ENCODE measurements at regions not wholly inside any gene's neighbourhood (a gene's known extent, or its start where the extent isn't known, plus 50 kb on each side); places are given as distances from the start of the nearest gene placed in this dataset.

- no peak for TF ChIP-seq CTCF (IDR thresholded peaks at IDR 0.05; ENCODE audit: insufficient read depth, low read length, poor library complexity, severe bottlenecking)
- no peak for DNase-seq (ENCODE audit: extremely low read depth, insufficient read length)
- Histone ChIP-seq H3K27me3 (replicated peaks; ENCODE audit: control insufficient read depth, insufficient read depth, low read length) (no peaks in the 10 kb centered on the region), H3K36me3 (ENCODE audit: control insufficient read depth, insufficient read depth, low read length) (no peaks in the 10 kb centered on the region), H3K4me3 (replicated peaks; ENCODE audit: low read depth, low read length) (no peak overlapping the region)
Measured at GRCh38 chr20:55569084-55569483, 436.2 kb downstream of the CBLN4 start.

GRCh38 chr20:55567826-55568225 is 437.5 kb downstream of the CBLN4 start:
- DNase-seq (ENCODE audit: extremely low read depth, insufficient read length), result no peak
- no peak for TF ChIP-seq CTCF (IDR thresholded peaks at IDR 0.05; ENCODE audit: insufficient read depth, low read length, poor library complexity, severe bottlenecking)
- Histone ChIP-seq H3K27me3 (replicated peaks; ENCODE audit: control insufficient read depth, insufficient read depth, low read length) (no peaks in the 10 kb centered on the region), H3K4me3 (replicated peaks; ENCODE audit: low read depth, low read length) (no peak overlapping the region), H3K36me3 (ENCODE audit: control insufficient read depth, insufficient read depth, low read length) (no peaks in the 10 kb centered on the region)

GRCh38 chr20:55565096-55565773 is 440.1 kb downstream of the CBLN4 start:
- no peaks in the 10 kb centered on the region for H3K36me3 ChIP-seq (ENCODE audit: control insufficient read depth, insufficient read depth, low read length)
- H3K4me3 ChIP-seq (replicated peaks; ENCODE audit: low read depth, low read length), result no peak overlapping the region
- no peak for TF ChIP-seq CTCF (IDR thresholded peaks at IDR 0.05; ENCODE audit: insufficient read depth, low read length, poor library complexity, severe bottlenecking)
- DNase-seq (ENCODE audit: extremely low read depth, insufficient read length), result no peak
- no peaks in the 10 kb centered on the region for H3K27me3 ChIP-seq (replicated peaks; ENCODE audit: control insufficient read depth, insufficient read depth, low read length)

- no peaks in the 10 kb centered on the region for H3K27me3 ChIP-seq (replicated peaks; ENCODE audit: control insufficient read depth, insufficient read depth, low read length)
- no peak for TF ChIP-seq CTCF (IDR thresholded peaks at IDR 0.05; ENCODE audit: insufficient read depth, low read length, poor library complexity, severe bottlenecking)
- no peak for DNase-seq (ENCODE audit: extremely low read depth, insufficient read length)
- H3K36me3 ChIP-seq (ENCODE audit: control insufficient read depth, insufficient read depth, low read length), result no peaks in the 10 kb centered on the region
- no peak overlapping the region for H3K4me3 ChIP-seq (replicated peaks; ENCODE audit: low read depth, low read length)
Measured at GRCh38 chr20:55561259-55561658, 444.1 kb downstream of the CBLN4 start.

GRCh38 chr20:55557191-55557590 is 448.1 kb downstream of the CBLN4 start:
- no peak for TF ChIP-seq CTCF (IDR thresholded peaks at IDR 0.05; ENCODE audit: insufficient read depth, low read length, poor library complexity, severe bottlenecking)
- H3K4me3 ChIP-seq (replicated peaks; ENCODE audit: low read depth, low read length), result no peak overlapping the region
- no peaks in the 10 kb centered on the region for H3K36me3 ChIP-seq (ENCODE audit: control insufficient read depth, insufficient read depth, low read length)
- H3K27me3 ChIP-seq (replicated peaks; ENCODE audit: control insufficient read depth, insufficient read depth, low read length), result no peaks in the 10 kb centered on the region
- no peak for DNase-seq (ENCODE audit: extremely low read depth, insufficient read length)
